Ectodermal cell (in vitro differentiated cells): ENCODE measurements at regions not wholly inside any gene's neighbourhood (a gene's known extent, or its start where the extent isn't known, plus 50 kb on each side); places are given as distances from the start of the nearest gene placed in this dataset.

Experiments used
- H3K27ac ChIP-seq: 2 replicates; pipeline ENCODE4 v1.7.0; 2013; ENCODE audit warnings: mild to moderate bottlenecking, low read depth, low read length; ENCODE audit not compliant: insufficient read depth, poor library complexity, severe bottlenecking
- H3K27me3 ChIP-seq: 2 replicates; pipeline ENCODE4 v1.7.0; 2013; ENCODE audit warnings: mild to moderate bottlenecking, low read length; ENCODE audit not compliant: insufficient read depth, control insufficient read depth, poor library complexity, severe bottlenecking
- H3K36me3 ChIP-seq: one replicate; pipeline ENCODE4 v1.7.0; 2013; ENCODE audit warnings: low read length; ENCODE audit not compliant: control insufficient read depth, insufficient read depth
- H3K4me1 ChIP-seq: one replicate; pipeline ENCODE4 v1.7.0; 2013; ENCODE audit warnings: low read length; ENCODE audit not compliant: control insufficient read depth, insufficient read depth
- H3K4me3 ChIP-seq: 2 replicates; pipeline ENCODE4 v1.7.0; 2013; ENCODE audit warnings: low read depth, low read length, control low read depth; ENCODE audit not compliant: insufficient read depth
- H3K9me3 ChIP-seq: 2 replicates; pipeline ENCODE4 v1.7.0; 2013; ENCODE audit warnings: mild to moderate bottlenecking, low read length, moderate library complexity; ENCODE audit not compliant: control insufficient read depth
- WGBS, 2 experiments: methylation state at CpG; one replicate each; pipeline ENCODE4 v1.1.7; 2013; ENCODE audit warnings: missing lambda C conversion rate in 2 of 2; 5-methylcytosine and 5-hydroxymethylcytosine counted together

- WGBS, 2 experiments = 68 to 69% methylated on average over 4 of the region's 4 CpGs
- Histone ChIP-seq H3K4me1 (no peaks in the 10 kb centered on the region), H3K4me3 (no peak overlapping the region), H3K9me3 (no peaks in the 10 kb centered on the region), H3K27me3 (no peaks in the 10 kb centered on the region), H3K27ac (no peak overlapping the region), H3K36me3 (no peaks in the 10 kb centered on the region)
These were observed 417.8 kb upstream of the INTU start for GRCh38 chr4:127214931-127215330.

DNA sequence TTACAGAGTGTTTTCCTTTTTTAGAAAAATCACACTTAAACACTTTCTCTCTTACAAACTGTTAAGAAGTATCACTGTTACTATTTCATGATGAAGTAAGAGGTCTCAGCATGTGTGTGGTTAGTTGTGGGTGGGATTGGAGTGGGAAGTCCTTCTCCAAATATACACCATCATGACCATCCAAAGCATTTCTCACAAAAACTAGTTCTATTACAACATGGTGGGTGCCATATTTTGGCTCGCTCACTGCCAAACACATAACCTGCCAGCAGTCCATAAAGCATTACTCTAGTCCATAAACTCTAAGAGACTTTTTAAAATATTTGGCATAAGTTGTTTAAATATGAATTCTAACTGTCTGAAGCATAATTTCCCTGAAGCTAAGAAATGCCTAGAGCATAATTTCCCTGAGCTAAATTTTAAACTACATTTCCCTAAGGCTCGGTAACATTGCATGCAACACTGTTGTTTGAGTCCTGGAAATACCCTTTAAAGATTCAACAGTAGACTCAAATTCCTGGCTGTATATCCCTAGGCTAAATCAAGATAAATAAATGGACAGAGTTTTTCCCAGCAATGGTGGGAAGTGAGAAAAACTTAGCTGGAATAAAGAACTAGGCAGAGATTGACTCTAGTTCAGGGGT lies 415.0 kb upstream of the INTU start:
- Histone ChIP-seq H3K36me3 (no peaks in the 10 kb centered on the region), H3K27me3 (no peaks in the 10 kb centered on the region), H3K27ac (no peak overlapping the region), H3K9me3 (no peaks in the 10 kb centered on the region), H3K4me3 (no peak overlapping the region), H3K4me1 (no peaks in the 10 kb centered on the region)
- WGBS, 2 experiments = 88 to 100% methylated on average over 2 of the region's 2 CpGs

- Histone ChIP-seq H3K4me1 (no peaks in the 10 kb centered on the region), H3K36me3 (no peaks in the 10 kb centered on the region), H3K9me3 (no peaks in the 10 kb centered on the region), H3K4me3 (no peak overlapping the region), H3K27ac (no peak overlapping the region), H3K27me3 (no peaks in the 10 kb centered on the region)
These were observed 413.5 kb upstream of the INTU start for GRCh38 chr4:127219232-127219631.

- Histone ChIP-seq H3K4me1 (no peaks in the 10 kb centered on the region), H3K27me3 (no peaks in the 10 kb centered on the region), H3K27ac (no peak overlapping the region), H3K36me3 (no peaks in the 10 kb centered on the region), H3K4me3 (no peak overlapping the region), H3K9me3 (no peaks in the 10 kb centered on the region)
- WGBS, 2 experiments = 89 to 93% methylated on average over 5 of the region's 5 CpGs
These were observed 408.2 kb upstream of the INTU start for GRCh38 chr4:127224556-127224955.

- H3K9me3 ChIP-seq = no peaks in the 10 kb centered on the region
- H3K27ac ChIP-seq = no peak overlapping the region
- H3K27me3 ChIP-seq = no peaks in the 10 kb centered on the region
- H3K4me1 ChIP-seq = no peaks in the 10 kb centered on the region
- no peak overlapping the region for H3K4me3 ChIP-seq
- WGBS, 2 experiments = 92 to 96% methylated on average over 3 of the region's 3 CpGs
- H3K36me3 ChIP-seq = no peaks in the 10 kb centered on the region
These were observed 402.7 kb upstream of the INTU start for GRCh38 chr4:127229855-127230608.

DNA sequence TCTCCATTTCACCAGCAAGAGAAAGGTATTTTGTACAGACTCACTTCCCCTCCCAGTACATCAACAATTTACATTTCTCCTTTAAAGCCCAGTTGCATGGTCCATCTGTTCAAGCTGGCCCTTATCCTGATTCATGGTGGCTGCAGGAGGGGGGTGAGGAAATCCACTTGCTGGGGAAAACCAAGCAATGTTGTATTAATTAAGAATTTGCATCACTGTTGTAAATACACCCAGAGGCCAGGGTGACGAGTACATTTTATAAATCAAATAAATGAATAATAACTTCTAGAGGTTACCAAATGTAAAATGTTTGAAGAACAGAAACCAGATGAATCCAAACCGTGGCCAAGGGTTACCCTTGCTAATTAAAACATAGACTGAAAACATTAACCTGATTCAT lies 395.9 kb upstream of the INTU start:
- Histone ChIP-seq H3K4me1 (no peaks in the 10 kb centered on the region), H3K36me3 (no peaks in the 10 kb centered on the region), H3K9me3 (no peaks in the 10 kb centered on the region), H3K27ac (no peak overlapping the region), H3K4me3 (no peak overlapping the region), H3K27me3 (no peaks in the 10 kb centered on the region)
- WGBS, 2 experiments = 91 to 92% methylated on average over 1 to 2 of the region's 2 CpGs

DNA sequence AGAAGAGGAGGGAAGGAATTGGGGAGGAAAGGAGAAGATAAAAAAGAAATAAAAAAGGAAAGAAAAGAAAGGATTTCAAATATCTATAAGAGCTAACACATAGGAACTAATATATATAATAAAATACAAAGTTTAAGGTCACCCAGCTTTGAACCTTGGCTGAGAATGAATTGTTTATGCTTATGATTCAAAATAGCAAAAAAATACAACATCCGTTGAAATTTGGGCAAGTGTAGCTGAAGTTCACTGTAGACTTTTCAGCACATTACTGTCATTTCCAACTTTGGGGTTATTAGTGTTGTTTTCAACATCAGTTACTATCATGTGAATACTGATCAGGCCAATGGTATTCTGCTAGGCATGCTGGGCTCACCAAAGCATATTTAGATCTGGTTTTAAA lies 395.2 kb upstream of the INTU start:
- H3K9me3 ChIP-seq = no peaks in the 10 kb centered on the region
- H3K4me3 ChIP-seq = no peak overlapping the region
- no peak overlapping the region for H3K27ac ChIP-seq
- no peaks in the 10 kb centered on the region for H3K27me3 ChIP-seq
- H3K36me3 ChIP-seq = no peaks in the 10 kb centered on the region
- no peaks in the 10 kb centered on the region for H3K4me1 ChIP-seq
- WGBS, 2 experiments = 77 to 89% methylated on average over 1 of the region's 1 CpG

GRCh38 chr4:127238956-127239475 lies 393.7 kb upstream of the INTU start:
- H3K4me1 ChIP-seq = no peaks in the 10 kb centered on the region
- no peaks in the 10 kb centered on the region for H3K36me3 ChIP-seq
- H3K9me3 ChIP-seq = no peaks in the 10 kb centered on the region
- no peak overlapping the region for H3K4me3 ChIP-seq
- H3K27me3 ChIP-seq = no peaks in the 10 kb centered on the region
- WGBS, 2 experiments = 87 to 90% methylated on average over 5 of the region's 5 CpGs
- no peak overlapping the region for H3K27ac ChIP-seq

- no peak overlapping the region for H3K27ac ChIP-seq
- H3K4me3 ChIP-seq = no peak overlapping the region
- H3K4me1 ChIP-seq = no peaks in the 10 kb centered on the region
- WGBS, 2 experiments = 91 to 96% methylated on average over 4 to 5 of the region's 7 CpGs
- no peaks in the 10 kb centered on the region for H3K36me3 ChIP-seq
- no peaks in the 10 kb centered on the region for H3K9me3 ChIP-seq
- H3K27me3 ChIP-seq = no peaks in the 10 kb centered on the region
These were observed 392.6 kb upstream of the INTU start for GRCh38 chr4:127239902-127240763.

- 93 to 98% methylated on average over 2 of the region's 2 CpGs for WGBS, 2 experiments
- H3K9me3 ChIP-seq = no peaks in the 10 kb centered on the region
- no peak overlapping the region for H3K4me3 ChIP-seq
- H3K36me3 ChIP-seq = no peaks in the 10 kb centered on the region
- H3K27me3 ChIP-seq = no peaks in the 10 kb centered on the region
- no peaks in the 10 kb centered on the region for H3K4me1 ChIP-seq
- H3K27ac ChIP-seq = no peak overlapping the region
These were observed 392.0 kb upstream of the INTU start for GRCh38 chr4:127240764-127241105.
